ENCODE measurements at regions not wholly inside any gene's neighbourhood (a gene's known extent, or its start where the extent isn't known, plus 50 kb on each side); places are given as distances from the start of the nearest gene placed in this dataset.

GRCh38 chr2:186984481-186984880 is 135.5 kb upstream of the ZSWIM2 start:
- TF ChIP-seq CTCF (IDR thresholded peaks at IDR 0.05; ENCODE audit: low read length) (no peak), EZH2 (IDR thresholded peaks at IDR 0.05; ENCODE audit: borderline replicate concordance, low read length) (no peak)
